ENCODE measurements at regions not wholly inside any gene's neighbourhood (a gene's known extent, or its start where the extent isn't known, plus 50 kb on each side); places are given as distances from the start of the nearest gene placed in this dataset.

- CTCF ChIA-PET = no interaction called here
- TF ChIP-seq, protein P1, sequence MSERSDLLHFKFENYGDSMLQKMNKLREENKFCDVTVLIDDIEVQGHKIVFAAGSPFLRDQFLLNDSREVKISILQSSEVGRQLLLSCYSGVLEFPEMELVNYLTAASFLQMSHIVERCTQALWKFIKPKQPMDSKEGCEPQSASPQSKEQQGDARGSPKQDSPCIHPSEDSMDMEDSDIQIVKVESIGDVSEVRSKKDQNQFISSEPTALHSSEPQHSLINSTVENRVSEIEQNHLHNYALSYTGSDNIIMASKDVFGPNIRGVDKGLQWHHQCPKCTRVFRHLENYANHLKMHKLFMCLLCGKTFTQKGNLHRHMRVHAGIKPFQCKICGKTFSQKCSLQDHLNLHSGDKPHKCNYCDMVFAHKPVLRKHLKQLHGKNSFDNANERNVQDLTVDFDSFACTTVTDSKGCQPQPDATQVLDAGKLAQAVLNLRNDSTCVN (tag by site-specific recombination; optimal IDR thresholded peaks at IDR 0.05) = no peak
- no peak for TF ChIP-seq FEZF1 (tag by site-specific recombination; IDR thresholded peaks at IDR 0.05)
- no peak for TF ChIP-seq ZNF362 (tag by site-specific recombination; IDR thresholded peaks at IDR 0.05)
- TF ChIP-seq ZNF660 (tag by site-specific recombination; IDR thresholded peaks at IDR 0.05) = no peak
- TF ChIP-seq AEBP2 (tag by site-specific recombination; IDR thresholded peaks at IDR 0.05; ENCODE audit: borderline replicate concordance) = no peak
- no peak for TF ChIP-seq ZBTB44 (tag by site-specific recombination; IDR thresholded peaks at IDR 0.05)
- no peak for TF ChIP-seq ZNF785 (tag by site-specific recombination; IDR thresholded peaks at IDR 0.05)
- TF ChIP-seq ZNF580 (tag by site-specific recombination; IDR thresholded peaks at IDR 0.05) = no peak
- no peak for TF ChIP-seq ZNF621 (tag by site-specific recombination; IDR thresholded peaks at IDR 0.05)
- no peak for TF ChIP-seq ZNF664 (tag by site-specific recombination; IDR thresholded peaks at IDR 0.05)
- TF ChIP-seq ZNF16 (tag by site-specific recombination; IDR thresholded peaks at IDR 0.05; ENCODE audit: low read depth) = no peak
- TF ChIP-seq ZNF426 (tag by site-specific recombination; IDR thresholded peaks at IDR 0.05) = no peak
- no peak overlapping the region for H3K27ac ChIP-seq (ENCODE audit: extremely low read depth, low read depth, low read length)
Observed at GRCh38 chr6:62914530-62914929, 296.7 kb upstream of the FKBP1C start.

DNA sequence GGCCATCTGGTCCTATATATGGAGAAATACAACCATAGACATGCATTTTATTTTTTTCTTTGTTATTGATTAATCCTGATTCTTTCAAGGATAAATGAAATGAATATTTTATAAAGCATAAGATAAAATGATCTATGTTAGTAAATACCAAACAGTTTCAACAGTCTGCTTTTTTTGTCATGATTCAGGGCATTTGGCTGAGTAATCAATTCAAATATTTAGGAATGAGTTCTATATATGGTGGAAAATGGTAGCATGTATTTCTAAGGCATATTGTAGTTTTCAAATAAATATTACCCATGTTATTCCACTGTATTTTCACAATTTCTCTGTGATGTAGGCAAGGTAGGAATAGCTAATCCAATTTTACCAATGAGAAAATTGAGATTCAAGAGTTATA, 287.5 kb upstream of the FKBP1C start:
- Histone ChIP-seq H3K27ac (ENCODE audit: extremely low read depth, low read depth, low read length) (no peak overlapping the region), H3K4me3 (ENCODE audit: low read depth, low read length) (no peak overlapping the region), H3K36me3 (ENCODE audit: control insufficient read depth in 2 of 2, insufficient read depth in 1 of 2, low read length in 2 of 2) (no peaks in the 10 kb centered on the region), H3K4me1 (ENCODE audit: control insufficient read depth, insufficient read depth, low read length) (no peaks in the 10 kb centered on the region), H3K9me3 (ENCODE audit: control insufficient read depth, insufficient read depth, low read depth, low read length) (no peaks in the 10 kb centered on the region)
- POLR2A ChIA-PET = no interaction called here
- CTCF ChIA-PET = no interaction called here
- TF ChIP-seq ZNF184 (tag by site-specific recombination; IDR thresholded peaks at IDR 0.05) (no peak), ZNF146 (tag by site-specific recombination; IDR thresholded peaks at IDR 0.05) (no peak), BCL11B (tag by site-specific recombination; IDR thresholded peaks at IDR 0.05; ENCODE audit: low read depth) (no peak), KLF16 (tag by site-specific recombination; IDR thresholded peaks at IDR 0.05) (no peak), ZNF548 (tag by site-specific recombination; IDR thresholded peaks at IDR 0.05) (no peak), ZNF677 (tag by site-specific recombination; IDR thresholded peaks at IDR 0.05) (no peak), OVOL3 (tag by site-specific recombination; IDR thresholded peaks at IDR 0.05) (no peak), ZNF585B (tag by site-specific recombination; IDR thresholded peaks at IDR 0.05) (no peak), ZNF174 (tag by site-specific recombination; IDR thresholded peaks at IDR 0.05) (no peak), ZNF555 (tag by site-specific recombination; conservative IDR thresholded peaks at IDR 0.05) (no peak), ZNF266 (tag by site-specific recombination; IDR thresholded peaks at IDR 0.05; ENCODE audit: low read depth) (no peak), ZNF394 (tag by site-specific recombination; IDR thresholded peaks at IDR 0.05; ENCODE audit: borderline replicate concordance) (no peak), ZNF350 (tag by site-specific recombination; IDR thresholded peaks at IDR 0.05) (no peak)
- TF ChIP-seq, protein P2, sequence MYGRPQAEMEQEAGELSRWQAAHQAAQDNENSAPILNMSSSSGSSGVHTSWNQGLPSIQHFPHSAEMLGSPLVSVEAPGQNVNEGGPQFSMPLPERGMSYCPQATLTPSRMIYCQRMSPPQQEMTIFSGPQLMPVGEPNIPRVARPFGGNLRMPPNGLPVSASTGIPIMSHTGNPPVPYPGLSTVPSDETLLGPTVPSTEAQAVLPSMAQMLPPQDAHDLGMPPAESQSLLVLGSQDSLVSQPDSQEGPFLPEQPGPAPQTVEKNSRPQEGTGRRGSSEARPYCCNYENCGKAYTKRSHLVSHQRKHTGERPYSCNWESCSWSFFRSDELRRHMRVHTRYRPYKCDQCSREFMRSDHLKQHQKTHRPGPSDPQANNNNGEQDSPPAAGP (tag by site-specific recombination; IDR thresholded peaks at IDR 0.05) = no peak

More at GRCh38 chr6:62914530-62914929, 296.7 kb upstream of the FKBP1C start:
- Histone ChIP-seq H3K4me3 (ENCODE audit: low read depth, low read length) (no peak overlapping the region), H3K9me3 (ENCODE audit: control insufficient read depth, insufficient read depth, low read depth, low read length) (no peaks in the 10 kb centered on the region), H3K36me3 (ENCODE audit: control insufficient read depth in 2 of 2, insufficient read depth in 1 of 2, low read length in 2 of 2) (no peaks in the 10 kb centered on the region), H3K4me1 (ENCODE audit: control insufficient read depth, insufficient read depth, low read length) (no peaks in the 10 kb centered on the region)
- POLR2A ChIA-PET = no interaction called here
